ENCODE measurements at regions not wholly inside any gene's neighbourhood (a gene's known extent, or its start where the extent isn't known, plus 50 kb on each side); places are given as distances from the start of the nearest gene placed in this dataset.

GRCh38 chr11:111162305-111162704 is 83.2 kb upstream of the POU2AF2 start:
- TF ChIP-seq SIN3A (IDR thresholded peaks at IDR 0.05; ENCODE audit: borderline replicate concordance, insufficient read depth, low read depth, low read length) (no peak), CTCF (IDR thresholded peaks at IDR 0.05) (no peak)
